Activated naive CD8-positive, alpha-beta T cell (primary cell): ENCODE measurements at regions not wholly inside any gene's neighbourhood (a gene's known extent, or its start where the extent isn't known, plus 50 kb on each side); places are given as distances from the start of the nearest gene placed in this dataset.

Experiments
- H3K27ac Mint-ChIP-seq: one replicate; pipeline ENCODE4 v1.8.0; 2021; ENCODE audit warnings: mixed read lengths
- H3K27me3 Mint-ChIP-seq: one replicate; pipeline ENCODE4 v1.8.0; 2021; ENCODE audit warnings: mixed read lengths
- H3K36me3 Mint-ChIP-seq: one replicate; pipeline ENCODE4 v1.8.0; 2021; ENCODE audit warnings: mixed read lengths
- H3K4me1 Mint-ChIP-seq: one replicate; pipeline ENCODE4 v1.8.0; 2021; ENCODE audit warnings: low read depth, mixed read lengths
- H3K4me3 Mint-ChIP-seq: one replicate; pipeline ENCODE4 v1.8.0; 2021; ENCODE audit warnings: mild to moderate bottlenecking, mixed read lengths
- H3K9me3 Mint-ChIP-seq: one replicate; pipeline ENCODE4 v1.8.0; 2021; ENCODE audit warnings: low read depth, mixed read lengths

- H3K27ac Mint-ChIP-seq: no peak overlapping the region
- peaks cover 5% of the 10 kb centered on the region for H3K9me3 Mint-ChIP-seq
- no peaks in the 10 kb centered on the region for H3K4me1 Mint-ChIP-seq
- no peaks in the 10 kb centered on the region for H3K27me3 Mint-ChIP-seq
- H3K4me3 Mint-ChIP-seq: no peak overlapping the region
- no peaks in the 10 kb centered on the region for H3K36me3 Mint-ChIP-seq
Measured at GRCh38 chr16:88289561-88289960, 93.2 kb upstream of the ZNF469 start.

DNA sequence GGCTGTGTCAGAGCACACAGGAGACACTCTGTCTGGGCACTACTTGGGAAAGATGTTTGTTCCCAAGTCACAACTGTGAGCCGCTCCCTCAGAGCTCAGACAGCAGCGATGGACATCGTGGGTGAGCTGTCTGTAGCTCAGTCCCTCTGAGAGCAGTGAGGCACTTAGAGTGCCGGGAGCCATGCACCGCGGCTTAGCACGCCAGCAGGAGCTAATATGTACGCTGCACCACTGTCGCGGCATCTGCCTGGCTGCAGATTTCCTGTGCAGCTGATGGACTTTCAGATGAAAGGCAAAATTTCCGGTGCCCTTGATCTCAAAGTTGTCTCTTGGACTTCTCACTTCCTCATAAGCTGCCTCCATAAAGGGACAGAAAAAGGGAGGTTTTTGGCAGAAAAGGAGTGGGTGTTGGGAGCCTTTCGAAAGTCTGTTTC is 92.8 kb upstream of the ZNF469 start:
- no peaks in the 10 kb centered on the region for H3K4me1 Mint-ChIP-seq
- no peak overlapping the region for H3K4me3 Mint-ChIP-seq
- no peaks in the 10 kb centered on the region for H3K27me3 Mint-ChIP-seq
- H3K36me3 Mint-ChIP-seq: no peaks in the 10 kb centered on the region
- H3K9me3 Mint-ChIP-seq: peaks cover 5% of the 10 kb centered on the region
- H3K27ac Mint-ChIP-seq: no peak overlapping the region

DNA sequence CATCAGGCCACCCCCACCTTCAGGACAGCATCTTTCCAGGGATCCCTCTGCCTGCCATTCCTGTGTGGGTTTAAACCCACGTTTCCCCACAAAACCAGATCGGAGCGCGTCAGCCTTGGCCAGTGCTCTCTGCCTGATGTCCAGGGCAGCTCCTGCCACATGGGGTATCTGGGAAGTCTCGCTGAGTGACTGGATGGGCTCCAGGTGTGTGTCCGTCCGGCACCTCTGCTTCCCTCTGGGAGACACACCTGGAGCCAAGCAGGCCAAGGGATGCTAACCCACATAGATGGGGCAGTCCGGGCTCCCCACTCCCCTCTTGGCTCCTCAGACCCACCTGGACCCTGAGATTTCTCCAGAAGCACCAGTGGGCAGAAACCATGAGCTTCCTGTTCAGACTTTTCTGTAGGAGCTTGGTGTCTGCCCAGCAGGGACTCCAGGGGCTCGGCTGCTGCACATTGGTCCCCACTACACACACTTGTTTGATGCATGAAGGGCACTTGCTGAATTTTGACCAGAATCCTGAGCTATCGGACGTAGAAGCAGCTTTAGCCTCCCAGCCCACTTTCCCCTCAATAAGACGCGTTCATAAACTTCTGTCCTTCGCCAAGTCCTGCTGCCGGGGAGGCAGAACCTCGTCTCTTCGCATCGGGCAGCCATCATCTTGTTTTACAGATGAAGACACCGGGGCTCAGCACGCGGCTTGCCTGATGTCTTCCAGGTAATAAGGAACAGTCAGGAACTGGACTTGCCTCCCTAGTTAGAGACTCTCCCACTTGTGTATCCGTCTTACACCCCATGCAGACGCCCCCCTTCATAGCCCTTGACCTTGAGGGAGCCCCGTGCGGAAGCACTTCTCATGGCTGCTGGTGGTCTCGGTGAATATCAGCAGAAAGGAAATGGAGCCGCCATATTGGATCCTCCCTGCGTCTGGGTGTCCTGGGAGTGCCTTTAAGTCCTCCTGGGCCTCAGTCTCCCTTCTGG is 91.6 kb upstream of the ZNF469 start:
- Mint-ChIP-seq H3K9me3 (peaks cover 5% of the 10 kb centered on the region), H3K4me1 (no peaks in the 10 kb centered on the region), H3K4me3 (no peak overlapping the region), H3K27me3 (peaks cover 1% of the 10 kb centered on the region), H3K27ac (no peak overlapping the region), H3K36me3 (no peaks in the 10 kb centered on the region)

GRCh38 chr16:88292007-88292970 is 90.5 kb upstream of the ZNF469 start:
- no peak overlapping the region for H3K4me3 Mint-ChIP-seq
- no peak overlapping the region for H3K27ac Mint-ChIP-seq
- H3K36me3 Mint-ChIP-seq: no peaks in the 10 kb centered on the region
- no peaks in the 10 kb centered on the region for H3K9me3 Mint-ChIP-seq
- H3K27me3 Mint-ChIP-seq: peaks cover 1% of the 10 kb centered on the region
- H3K4me1 Mint-ChIP-seq: no peaks in the 10 kb centered on the region

DNA sequence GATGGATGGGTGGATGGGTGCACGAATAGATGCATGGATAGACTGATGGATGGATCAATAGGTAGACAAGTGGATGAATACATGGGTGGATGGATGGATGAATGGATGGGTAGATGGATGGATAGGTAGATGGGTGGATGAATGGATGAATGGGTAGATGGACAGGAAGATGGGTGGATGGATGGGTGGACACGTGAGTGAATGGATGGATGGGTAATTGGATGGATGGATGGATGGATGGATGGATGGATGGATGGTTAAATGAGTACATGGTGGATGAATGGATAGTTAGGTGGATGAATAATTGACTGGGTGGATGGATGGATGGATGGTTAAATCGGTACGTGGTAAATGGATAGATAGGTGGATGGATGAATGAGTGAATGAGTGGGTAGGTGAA is 89.7 kb upstream of the ZNF469 start:
- no peak overlapping the region for H3K4me3 Mint-ChIP-seq
- no peak overlapping the region for H3K27ac Mint-ChIP-seq
- H3K27me3 Mint-ChIP-seq: peaks cover 1% of the 10 kb centered on the region
- H3K36me3 Mint-ChIP-seq: no peaks in the 10 kb centered on the region
- H3K4me1 Mint-ChIP-seq: no peaks in the 10 kb centered on the region
- no peaks in the 10 kb centered on the region for H3K9me3 Mint-ChIP-seq

DNA sequence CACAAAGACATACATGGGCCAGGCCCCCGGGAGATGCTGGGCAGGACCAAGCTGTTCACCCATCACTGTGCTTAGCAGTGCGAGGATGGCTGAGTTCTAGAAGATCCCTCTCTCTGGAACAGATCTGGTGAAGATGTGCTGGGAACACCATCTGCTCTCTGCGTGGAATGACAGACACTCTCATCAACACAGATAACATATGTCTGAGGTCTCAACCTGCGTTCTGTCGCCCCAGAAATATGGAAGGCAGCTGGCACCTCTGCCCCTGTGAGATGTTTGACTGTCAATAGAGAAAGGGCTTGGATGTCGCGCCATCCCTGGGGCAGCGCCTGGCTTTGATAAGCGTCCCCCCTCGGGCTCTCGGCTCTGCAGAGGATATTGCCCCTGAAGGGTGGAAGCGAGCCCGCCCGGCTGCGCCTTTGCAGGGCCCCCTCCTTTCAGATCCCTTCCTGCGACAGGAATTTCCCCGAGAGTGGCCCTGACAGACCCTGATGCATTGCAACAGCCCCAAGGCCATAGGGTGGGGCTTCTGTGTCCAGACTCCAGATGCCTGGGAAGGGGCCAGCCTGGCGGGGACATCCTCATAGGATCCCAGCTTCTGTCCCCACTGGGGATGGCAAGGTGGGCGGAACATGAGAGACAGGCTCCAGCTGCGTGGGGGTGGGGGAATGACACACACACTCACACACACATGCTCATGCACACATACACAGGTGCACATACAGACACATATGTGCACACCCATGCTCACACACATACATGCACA is 86.9 kb upstream of the ZNF469 start:
- no peak overlapping the region for H3K27ac Mint-ChIP-seq
- H3K4me1 Mint-ChIP-seq: no peaks in the 10 kb centered on the region
- no peaks in the 10 kb centered on the region for H3K36me3 Mint-ChIP-seq
- no peak overlapping the region for H3K4me3 Mint-ChIP-seq
- H3K9me3 Mint-ChIP-seq: no peaks in the 10 kb centered on the region
- H3K27me3 Mint-ChIP-seq: peaks cover 4% of the 10 kb centered on the region

DNA sequence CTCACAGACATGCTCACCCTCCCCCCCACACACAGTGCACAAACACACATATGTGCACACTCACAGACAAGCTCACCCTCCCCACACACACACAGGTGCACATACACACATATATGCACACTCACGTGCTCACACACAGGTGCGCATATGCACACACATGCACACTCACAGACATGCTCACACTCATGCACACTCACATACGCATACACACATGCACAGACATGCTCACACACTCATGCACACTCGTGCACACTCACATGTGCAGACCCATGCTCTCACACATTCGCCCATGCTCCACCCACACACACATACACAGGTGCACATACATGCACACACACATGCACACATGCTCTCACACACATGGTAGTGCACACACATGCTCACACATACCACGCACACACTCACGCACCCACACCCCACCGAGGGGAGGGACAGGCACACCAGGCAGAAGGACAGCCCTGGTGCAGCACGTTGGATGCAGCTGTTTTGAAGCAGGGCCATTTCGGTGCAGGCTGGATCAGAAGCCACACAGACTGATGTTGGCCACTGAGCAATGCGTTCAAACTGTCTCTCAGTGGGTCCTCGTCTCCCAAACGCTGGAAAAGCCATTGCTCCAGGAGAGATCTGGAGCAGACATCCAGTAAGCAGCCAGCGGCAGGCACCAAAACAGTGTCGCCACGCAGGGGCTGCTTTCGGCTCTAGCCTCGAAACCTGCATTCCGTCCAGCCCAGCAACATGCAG is 86.2 kb upstream of the ZNF469 start:
- H3K9me3 Mint-ChIP-seq: no peaks in the 10 kb centered on the region
- H3K4me3 Mint-ChIP-seq: no peak overlapping the region
- H3K4me1 Mint-ChIP-seq: no peaks in the 10 kb centered on the region
- H3K36me3 Mint-ChIP-seq: no peaks in the 10 kb centered on the region
- peaks cover 4% of the 10 kb centered on the region for H3K27me3 Mint-ChIP-seq
- H3K27ac Mint-ChIP-seq: no peak overlapping the region

DNA sequence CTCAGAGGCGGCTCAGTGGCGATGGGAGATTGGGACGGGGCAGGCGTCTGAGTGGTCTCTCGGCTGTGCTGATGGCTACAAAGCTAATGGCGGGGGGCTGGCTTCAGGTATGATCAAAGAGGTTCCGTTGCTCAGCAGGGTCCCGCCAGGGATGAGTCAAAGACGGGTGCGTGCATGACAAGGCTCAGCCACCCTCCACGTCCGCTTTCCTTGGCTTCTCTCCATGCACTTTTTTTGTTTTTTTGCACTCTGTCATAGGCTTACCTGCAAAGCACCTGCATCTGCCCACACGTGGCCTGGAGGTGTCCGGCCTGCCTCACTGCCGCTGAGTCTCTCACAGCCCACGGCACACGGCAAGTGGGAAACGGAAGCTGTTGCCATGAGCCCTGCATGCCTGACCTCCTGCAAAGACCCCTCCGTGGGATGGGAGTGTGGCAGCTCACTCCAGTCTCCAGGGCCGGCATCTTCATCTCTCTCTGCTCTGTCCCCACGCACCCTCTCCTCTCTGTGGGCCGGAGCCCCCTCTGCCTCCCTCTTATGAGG is 85.5 kb upstream of the ZNF469 start:
- H3K27ac Mint-ChIP-seq: no peak overlapping the region
- H3K36me3 Mint-ChIP-seq: no peaks in the 10 kb centered on the region
- no peaks in the 10 kb centered on the region for H3K4me1 Mint-ChIP-seq
- H3K27me3 Mint-ChIP-seq: peaks cover 6% of the 10 kb centered on the region
- H3K4me3 Mint-ChIP-seq: no peak overlapping the region
- no peaks in the 10 kb centered on the region for H3K9me3 Mint-ChIP-seq

- Mint-ChIP-seq H3K4me3 (no peak overlapping the region), H3K27ac (no peak overlapping the region), H3K27me3 (peaks cover 6% of the 10 kb centered on the region), H3K36me3 (no peaks in the 10 kb centered on the region), H3K9me3 (no peaks in the 10 kb centered on the region), H3K4me1 (no peaks in the 10 kb centered on the region)
Measured at GRCh38 chr16:88298181-88298832, 84.5 kb upstream of the ZNF469 start.

GRCh38 chr16:88298833-88299745 is 83.7 kb upstream of the ZNF469 start:
- H3K36me3 Mint-ChIP-seq: no peaks in the 10 kb centered on the region
- H3K9me3 Mint-ChIP-seq: no peaks in the 10 kb centered on the region
- no peak overlapping the region for H3K27ac Mint-ChIP-seq
- no peaks in the 10 kb centered on the region for H3K4me1 Mint-ChIP-seq
- H3K27me3 Mint-ChIP-seq: peaks cover 6% of the 10 kb centered on the region
- H3K4me3 Mint-ChIP-seq: no peak overlapping the region

DNA sequence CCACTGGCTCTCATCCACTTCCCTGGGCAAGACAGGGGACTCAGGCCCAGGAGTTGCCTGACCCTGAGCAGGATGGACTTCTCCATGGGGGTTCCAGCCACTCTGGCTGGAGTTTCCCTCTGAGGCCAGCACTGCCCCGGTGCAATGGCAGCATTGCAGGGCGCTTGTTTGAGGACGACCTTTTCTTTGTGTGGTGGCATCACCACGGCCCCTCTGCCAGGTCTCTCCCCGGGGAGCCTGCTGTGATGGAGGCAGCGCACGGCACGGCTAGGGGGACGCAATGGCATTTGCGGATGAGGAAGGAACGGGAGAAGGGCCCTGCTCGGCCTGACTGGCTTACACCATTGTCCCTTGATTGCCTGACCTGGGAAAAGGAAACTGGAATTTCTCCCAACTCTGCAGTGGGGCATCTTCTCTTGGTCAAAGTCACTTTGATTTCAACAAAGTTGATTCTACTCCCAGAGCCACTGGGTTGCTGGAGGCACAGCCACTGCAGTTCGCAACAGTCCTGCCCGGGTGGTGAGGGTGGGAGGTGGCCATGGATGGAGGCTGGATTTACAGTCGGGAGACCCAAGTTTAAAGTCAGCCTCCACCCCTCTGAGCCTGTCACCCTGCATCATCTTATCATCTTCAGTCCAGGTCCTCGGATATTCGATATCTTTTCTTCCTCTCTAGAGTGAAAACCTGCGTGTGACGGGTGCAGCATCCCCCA is 82.9 kb upstream of the ZNF469 start:
- H3K27me3 Mint-ChIP-seq: peaks cover 6% of the 10 kb centered on the region
- no peaks in the 10 kb centered on the region for H3K9me3 Mint-ChIP-seq
- H3K27ac Mint-ChIP-seq: no peak overlapping the region
- H3K4me1 Mint-ChIP-seq: no peaks in the 10 kb centered on the region
- no peak overlapping the region for H3K4me3 Mint-ChIP-seq
- no peaks in the 10 kb centered on the region for H3K36me3 Mint-ChIP-seq

- no peak overlapping the region for H3K4me3 Mint-ChIP-seq
- no peaks in the 10 kb centered on the region for H3K9me3 Mint-ChIP-seq
- H3K27me3 Mint-ChIP-seq: peaks cover 5% of the 10 kb centered on the region
- no peaks in the 10 kb centered on the region for H3K4me1 Mint-ChIP-seq
- H3K36me3 Mint-ChIP-seq: no peaks in the 10 kb centered on the region
- no peak overlapping the region for H3K27ac Mint-ChIP-seq
Measured at GRCh38 chr16:88300463-88300835, 82.3 kb upstream of the ZNF469 start.
